CD4-positive, alpha-beta T cell (primary cell): ENCODE measurements at regions not wholly inside any gene's neighbourhood (a gene's known extent, or its start where the extent isn't known, plus 50 kb on each side); places are given as distances from the start of the nearest gene placed in this dataset.

ENCODE experiments used
- ATAC-seq: fragments of 200-7000 bp; cut with Tn5 transposase; one replicate; pipeline ENCODE4 v1.10.0; 2022; ENCODE audit warnings: mild to moderate bottlenecking; ENCODE audit not compliant: poor library complexity
- CTCF ChIA-PET: fragments of 350-600 bp; sonication (Branson Sonifier 250); formaldehyde crosslinking; loops from one replicate; lab custom pipeline; 2021; ENCODE audit warnings: antibody characterized with exemption, inconsistent platforms; lab: Charles Lee
- POLR2A ChIA-PET: fragments of 350-600 bp; sonication (Branson Sonifier 250); formaldehyde crosslinking; loops from one replicate; lab custom pipeline; 2021; ENCODE audit warnings: antibody characterized with exemption, inconsistent platforms; lab: Charles Lee
- DNase-seq, 14 experiments: peaks; one replicate each; pipeline ENCODE4 v3.0.0-alpha.2; 2013 to 2020; ENCODE audit warnings: mixed read lengths in 2 of 14
- H3K27ac ChIP-seq, 2 donors: one replicate each; pipeline versions ENCODE4 v1.5.1 to v1.7.0; 2013; ENCODE audit warnings: low read length in 2 of 2, low read depth in 1 of 2, mild to moderate bottlenecking in 1 of 2
- H3K27me3 ChIP-seq, 2 experiments: 1 replicate in 1 of 2; 2 replicates in 1 of 2; pipeline versions ENCODE4 v1.6.1 to v1.7.0; 2013; ENCODE audit warnings: low read length in 2 of 2, control low read depth in 1 of 2, mild to moderate bottlenecking in 1 of 2, moderate library complexity in 1 of 2; ENCODE audit not compliant: insufficient read depth in 2 of 2, control insufficient read depth in 1 of 2
- H3K36me3 ChIP-seq: one replicate; pipeline ENCODE4 v1.6.1; 2013; ENCODE audit warnings: low read length, control low read depth; ENCODE audit not compliant: insufficient read depth
- H3K4me1 ChIP-seq: one replicate; pipeline ENCODE4 v1.6.1; 2013; ENCODE audit warnings: low read length, control low read depth; ENCODE audit not compliant: insufficient read depth
- H3K4me3 ChIP-seq: one replicate; pipeline ENCODE4 v1.5.1; 2013; ENCODE audit warnings: mild to moderate bottlenecking, low read length, moderate library complexity
- H3K9me3 ChIP-seq, 2 experiments: 1 replicate in 1 of 2; 2 replicates in 1 of 2; pipeline versions ENCODE4 v1.6.1 to v1.7.0; 2013; ENCODE audit warnings: low read length in 2 of 2, mild to moderate bottlenecking in 2 of 2, control low read depth in 1 of 2, moderate library complexity in 1 of 2; ENCODE audit not compliant: control insufficient read depth in 1 of 2, insufficient read depth in 1 of 2
- H3K27ac Mint-ChIP-seq: one replicate; pipeline ENCODE4 v1.8.0; 2020; ENCODE audit warnings: mixed read lengths
- H3K27me3 Mint-ChIP-seq: one replicate; pipeline ENCODE4 v1.8.0; 2021; ENCODE audit warnings: mixed read lengths
- H3K36me3 Mint-ChIP-seq: one replicate; pipeline ENCODE4 v1.8.0; 2021; ENCODE audit warnings: low read depth, mixed read lengths
- H3K4me1 Mint-ChIP-seq: one replicate; pipeline ENCODE4 v1.8.0; 2021; ENCODE audit warnings: low read depth, mixed read lengths
- H3K4me3 Mint-ChIP-seq: one replicate; pipeline ENCODE4 v1.8.0; 2020; ENCODE audit warnings: mild to moderate bottlenecking, mixed read lengths
- H3K9me3 Mint-ChIP-seq: one replicate; pipeline ENCODE4 v1.8.0; 2020; ENCODE audit warnings: mixed read lengths
- CTCF ChIP-seq: fragments of 200-600 bp; IDR thresholded peaks from one replicate; pipeline ENCODE4 v1.8.0; 2022; ENCODE audit warnings: antibody characterized with exemption, mild to moderate bottlenecking
- intact Hi-C, 2 experiments: fragments of 100-400 bp; cut with DNase I in 1 of 2; cut with micrococcal nuclease in 1 of 2; formaldehyde crosslinking; loops; one replicate each; pipeline versions ENCODE4 v1.15.1 to v1.9.0; 2023 to 2025; cut with DNase I, micrococcal nuclease

- Mint-ChIP-seq H3K9me3 (no peaks in the 10 kb centered on the region), H3K27me3 (no peaks in the 10 kb centered on the region), H3K36me3 (no peaks in the 10 kb centered on the region), H3K4me3 (no peak overlapping the region), H3K27ac (no peak overlapping the region), H3K4me1 (no peaks in the 10 kb centered on the region)
- no peak for TF ChIP-seq CTCF
- DNase-seq = no peak
- Histone ChIP-seq H3K27me3 (no peaks in the 10 kb centered on the region), H3K9me3 (no peaks in the 10 kb centered on the region), H3K27ac (no peak overlapping the region), H3K4me1 (no peaks in the 10 kb centered on the region), H3K4me3 (no peak overlapping the region), H3K36me3 (no peaks in the 10 kb centered on the region)
- intact Hi-C loops = no loop called here
- ATAC-seq = no peak
- ChIA-PET CTCF (no interaction called here), POLR2A (no interaction called here)
Observed at GRCh38 chr12:126792411-126792810, 1474.6 kb upstream of the TMEM132C start.

- intact Hi-C loops = no loop called here
Observed at GRCh38 chr12:126797525-126797924, 1469.4 kb upstream of the TMEM132C start.

GRCh38 chr12:126798449-126798848 is 1468.5 kb upstream of the TMEM132C start:
- intact Hi-C loops = no loop called here
- ATAC-seq = no peak
- POLR2A ChIA-PET = no interaction called here
- Histone ChIP-seq H3K4me3 (no peak overlapping the region), H3K27ac (no peak overlapping the region), H3K9me3 (peaks cover 0 to 3% of the 10 kb centered on the region in 2 experiments), H3K4me1 (no peaks in the 10 kb centered on the region), H3K36me3 (no peaks in the 10 kb centered on the region), H3K27me3 (no peaks in the 10 kb centered on the region)
- Mint-ChIP-seq H3K36me3 (no peaks in the 10 kb centered on the region), H3K4me3 (no peak overlapping the region), H3K9me3 (no peaks in the 10 kb centered on the region), H3K27me3 (no peaks in the 10 kb centered on the region), H3K4me1 (no peaks in the 10 kb centered on the region), H3K27ac (no peak overlapping the region)
- DNase-seq = no peak
- TF ChIP-seq CTCF = no peak
- CTCF ChIA-PET = no interaction called here

More at GRCh38 chr12:126797525-126797924, 1469.4 kb upstream of the TMEM132C start:
- H3K27me3 ChIP-seq = no peaks in the 10 kb centered on the region
- H3K36me3 Mint-ChIP-seq = no peaks in the 10 kb centered on the region
- no peak overlapping the region for H3K4me3 Mint-ChIP-seq
- no peaks in the 10 kb centered on the region for H3K27me3 Mint-ChIP-seq
- no peak overlapping the region for H3K4me3 ChIP-seq
- TF ChIP-seq CTCF = no peak
- H3K36me3 ChIP-seq = no peaks in the 10 kb centered on the region
- H3K4me1 Mint-ChIP-seq = no peaks in the 10 kb centered on the region
- H3K9me3 Mint-ChIP-seq = no peaks in the 10 kb centered on the region
- no peak for DNase-seq
- CTCF ChIA-PET = no interaction called here
- no peak overlapping the region for H3K27ac Mint-ChIP-seq
- no peaks in the 10 kb centered on the region for H3K4me1 ChIP-seq
- no peak for ATAC-seq
- peaks cover 0 to 3% of the 10 kb centered on the region in 2 experiments for H3K9me3 ChIP-seq
- POLR2A ChIA-PET = no interaction called here
- H3K27ac ChIP-seq = no peak overlapping the region
